AG09319 (cell line): ENCODE measurements at regions not wholly inside any gene's neighbourhood (a gene's known extent, or its start where the extent isn't known, plus 50 kb on each side); places are given as distances from the start of the nearest gene placed in this dataset.

Experiments used
- DNase-seq: peaks from one replicate; pipeline ENCODE4 v3.0.0-alpha.2; 2010; ENCODE audit warnings: low read depth; ENCODE audit errors: extremely low read depth
- TF ChIP-seq, protein P1 (sequence below): IDR thresholded peaks from 2 replicates; pipeline ENCODE4 v1.5.1; 2011; ENCODE audit warnings: low read depth, mild to moderate bottlenecking, inconsistent platforms, low read length, moderate library complexity

GRCh38 chr7:46006212-46006611 is 85.1 kb upstream of the IGFBP3 start:
- no peak for DNase-seq
- TF ChIP-seq, protein P1, sequence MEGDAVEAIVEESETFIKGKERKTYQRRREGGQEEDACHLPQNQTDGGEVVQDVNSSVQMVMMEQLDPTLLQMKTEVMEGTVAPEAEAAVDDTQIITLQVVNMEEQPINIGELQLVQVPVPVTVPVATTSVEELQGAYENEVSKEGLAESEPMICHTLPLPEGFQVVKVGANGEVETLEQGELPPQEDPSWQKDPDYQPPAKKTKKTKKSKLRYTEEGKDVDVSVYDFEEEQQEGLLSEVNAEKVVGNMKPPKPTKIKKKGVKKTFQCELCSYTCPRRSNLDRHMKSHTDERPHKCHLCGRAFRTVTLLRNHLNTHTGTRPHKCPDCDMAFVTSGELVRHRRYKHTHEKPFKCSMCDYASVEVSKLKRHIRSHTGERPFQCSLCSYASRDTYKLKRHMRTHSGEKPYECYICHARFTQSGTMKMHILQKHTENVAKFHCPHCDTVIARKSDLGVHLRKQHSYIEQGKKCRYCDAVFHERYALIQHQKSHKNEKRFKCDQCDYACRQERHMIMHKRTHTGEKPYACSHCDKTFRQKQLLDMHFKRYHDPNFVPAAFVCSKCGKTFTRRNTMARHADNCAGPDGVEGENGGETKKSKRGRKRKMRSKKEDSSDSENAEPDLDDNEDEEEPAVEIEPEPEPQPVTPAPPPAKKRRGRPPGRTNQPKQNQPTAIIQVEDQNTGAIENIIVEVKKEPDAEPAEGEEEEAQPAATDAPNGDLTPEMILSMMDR, result no peak

DNA sequence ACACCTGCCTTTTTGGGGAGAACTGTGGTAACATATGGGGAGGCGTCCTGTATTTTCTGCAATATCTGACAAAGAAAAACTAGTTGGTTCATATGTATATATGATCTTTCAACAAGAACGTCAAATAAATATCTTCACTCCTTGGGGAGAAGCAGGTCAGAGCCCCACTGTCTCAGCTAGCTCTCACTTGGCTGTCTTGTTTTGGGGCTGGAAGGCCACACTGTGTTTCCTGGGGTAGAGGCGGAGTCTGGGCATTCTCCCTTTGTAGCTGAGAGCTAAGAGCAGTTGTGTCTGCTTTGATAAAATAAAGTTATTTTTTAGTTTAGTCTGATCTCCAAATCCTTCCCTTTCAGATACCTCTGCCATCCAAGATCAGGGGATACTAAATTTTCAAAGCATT is 83.9 kb upstream of the IGFBP3 start:
- no peak for DNase-seq
- TF ChIP-seq, protein P1, result no peak

DNA sequence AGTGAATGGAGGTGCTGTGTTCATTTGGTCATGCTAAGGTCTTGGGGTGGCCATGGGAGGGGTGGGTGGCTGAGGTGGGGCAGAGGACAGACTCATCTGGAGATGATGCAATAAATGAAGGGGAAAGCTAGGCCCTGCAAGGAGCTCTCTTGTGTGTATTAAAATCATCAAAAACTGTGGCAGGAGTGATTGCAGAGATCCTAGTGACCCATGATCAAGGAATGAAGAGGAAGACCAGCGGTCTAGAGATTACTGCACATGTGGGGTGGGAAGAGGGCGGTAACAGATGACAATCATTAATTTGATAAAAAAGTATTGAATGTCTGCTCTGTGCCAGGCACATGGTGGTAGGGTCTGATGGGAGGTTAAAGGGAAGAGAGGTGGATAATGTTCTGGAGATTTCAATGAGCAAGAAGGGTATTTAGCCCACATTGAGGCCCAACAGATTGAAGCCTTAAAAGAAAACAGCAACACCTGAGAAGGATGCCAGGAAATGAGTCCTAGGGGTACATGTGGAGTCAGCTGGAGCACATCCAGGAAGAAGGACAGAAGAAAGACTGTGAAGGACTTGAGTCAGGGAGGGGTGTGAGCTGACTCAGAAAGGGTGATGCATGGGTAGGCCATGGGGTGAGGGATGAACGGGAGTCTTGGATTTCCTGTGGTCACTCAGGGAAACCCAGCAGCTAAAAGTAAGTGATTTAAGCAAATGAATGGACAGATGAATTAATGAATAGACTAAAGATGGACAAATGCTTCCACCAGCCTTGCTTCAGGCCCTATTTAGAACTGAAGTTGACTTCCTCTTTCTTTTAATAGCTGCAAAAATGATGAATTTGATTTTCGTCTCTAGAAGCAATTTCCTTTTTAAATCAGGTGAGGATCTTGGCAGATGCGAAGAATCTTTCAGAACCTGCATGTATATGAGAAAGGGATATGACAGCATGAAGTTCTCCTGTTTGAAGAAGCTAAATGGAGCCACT is 83.1 kb upstream of the IGFBP3 start:
- DNase-seq, result no peak
- TF ChIP-seq, protein P1, result no peak

DNA sequence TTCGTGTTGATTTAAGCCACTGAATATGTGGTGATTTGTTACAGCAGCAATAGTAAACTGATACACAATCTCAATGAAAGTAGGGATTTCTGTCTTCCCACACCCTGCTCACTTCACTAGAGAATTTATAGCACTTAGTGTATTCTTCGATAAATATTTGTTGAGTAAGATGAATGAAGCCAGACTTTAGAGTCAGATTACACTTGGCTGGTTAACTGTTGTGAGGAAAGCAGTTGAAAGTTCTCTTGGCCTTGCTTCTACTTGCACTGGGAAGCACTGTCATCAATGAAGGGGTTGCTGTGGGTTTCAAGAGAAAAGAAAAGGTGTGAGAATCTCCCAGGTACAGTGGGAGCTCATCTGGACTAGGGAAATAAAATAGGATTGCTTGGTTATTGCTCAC is 82.1 kb upstream of the IGFBP3 start:
- DNase-seq, result no peak
- TF ChIP-seq, protein P1, result no peak

GRCh38 chr7:46000513-46000912 is 79.4 kb upstream of the IGFBP3 start:
- no peak for DNase-seq
- TF ChIP-seq, protein P1, result no peak

DNA sequence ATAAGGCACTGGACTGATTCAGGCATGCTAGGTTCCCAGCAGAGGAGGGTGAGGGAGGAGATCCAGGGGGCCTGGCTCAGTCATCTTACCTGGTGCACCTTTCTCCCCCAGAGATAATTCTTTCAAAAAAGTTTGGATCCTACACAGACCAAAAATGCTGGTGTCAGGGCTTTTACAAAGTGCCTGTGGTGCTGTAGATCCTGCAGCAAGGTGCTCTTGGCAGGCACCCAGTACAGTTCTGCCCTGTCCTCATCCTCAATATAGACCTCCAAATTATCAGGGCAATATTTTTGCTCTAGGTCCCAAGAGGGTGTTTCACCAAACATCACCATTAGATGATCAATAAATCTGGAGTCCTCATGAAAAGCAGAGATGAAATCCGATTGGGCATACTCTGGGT is 78.5 kb upstream of the IGFBP3 start:
- no peak for DNase-seq
- TF ChIP-seq, protein P1, result no peak

GRCh38 chr7:45998506-45998905 is 77.4 kb upstream of the IGFBP3 start:
- DNase-seq, result no peak
- TF ChIP-seq, protein P1, result no peak
